Peyer's patch (tissue), 4 donors: ENCODE measurements at regions not wholly inside any gene's neighbourhood (a gene's known extent, or its start where the extent isn't known, plus 50 kb on each side); places are given as distances from the start of the nearest gene placed in this dataset.

Source experiments
- DNase-seq, 3 donors: peaks; one replicate each; pipeline ENCODE4 v3.0.0-alpha.2; 2017 to 2019
- H3K27ac ChIP-seq, 4 donors: fragments of 200-600 bp; sonication (generic); one replicate each; pipeline ENCODE4 v1.5.1; 2016 to 2019
- H3K27me3 ChIP-seq, 2 donors: fragments of 200-600 bp; sonication (generic); one replicate each; pipeline ENCODE4 v1.5.1; 2019
- H3K36me3 ChIP-seq, 3 donors: fragments of 200-600 bp; sonication (generic); one replicate each; pipeline ENCODE4 v1.5.1; 2016 to 2019
- H3K4me1 ChIP-seq, 4 donors: fragments of 200-600 bp; sonication (generic); one replicate each; pipeline ENCODE4 v1.5.1; 2016 to 2019
- H3K4me3 ChIP-seq, 4 donors: fragments of 200-600 bp; sonication (generic); 1 replicate in 3 of 4; 2 replicates in 1 of 4; pipeline ENCODE4 v1.5.1; 2016 to 2019; ENCODE audit warnings: mild to moderate bottlenecking in 1 of 4
- H3K9me3 ChIP-seq, 4 donors: fragments of 200-600 bp; sonication (generic); one replicate each; pipeline ENCODE4 v1.5.1; 2016 to 2019; ENCODE audit warnings: mild to moderate bottlenecking in 1 of 4
- POLR2A ChIP-seq, 2 donors: fragments of 450-650 bp; IDR thresholded peaks; one replicate each; pipeline ENCODE4 v1.5.1; 2017; ENCODE audit warnings: antibody characterized with exemption in 2 of 2, mild to moderate bottlenecking in 2 of 2, moderate library complexity in 2 of 2
- TF ChIP-seq, protein P1 (sequence below), 6 experiments: fragments of 450-650 bp in 4 of 6; fragments of 200-600 bp in 2 of 6; sonication (generic) in 1 of 6; IDR thresholded peaks; one replicate each; pipeline ENCODE4 v1.5.1; 2017 to 2019; ENCODE audit warnings: antibody characterized with exemption in 6 of 6, mild to moderate bottlenecking in 3 of 6, moderate library complexity in 1 of 6

DNA sequence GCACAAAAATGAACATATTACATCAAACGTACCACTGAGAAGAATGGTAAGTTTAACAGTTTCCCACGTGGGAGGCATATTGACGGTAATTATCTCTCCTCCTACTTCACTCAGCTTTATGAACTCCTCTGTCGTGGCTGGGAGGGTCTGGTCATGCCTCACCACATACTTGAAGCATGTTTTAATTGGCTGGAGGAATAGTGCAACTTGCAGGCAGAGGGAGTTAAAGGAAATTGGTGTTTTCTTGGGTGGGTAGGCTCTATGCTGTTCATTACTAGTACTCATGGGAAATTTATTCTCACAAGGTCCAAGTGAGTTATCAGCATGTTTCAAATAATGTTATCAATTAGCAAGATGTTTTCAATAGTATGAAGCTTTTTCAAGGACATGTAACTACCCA lies 767.0 kb downstream of the PLCL1 start:
- Histone ChIP-seq H3K27ac (no peak overlapping the region), H3K27me3 (no peaks in the 10 kb centered on the region), H3K4me1 (no peaks in the 10 kb centered on the region), H3K36me3 (no peaks in the 10 kb centered on the region), H3K4me3 (no peak overlapping the region), H3K9me3 (no peaks in the 10 kb centered on the region)
- TF ChIP-seq, protein P1, sequence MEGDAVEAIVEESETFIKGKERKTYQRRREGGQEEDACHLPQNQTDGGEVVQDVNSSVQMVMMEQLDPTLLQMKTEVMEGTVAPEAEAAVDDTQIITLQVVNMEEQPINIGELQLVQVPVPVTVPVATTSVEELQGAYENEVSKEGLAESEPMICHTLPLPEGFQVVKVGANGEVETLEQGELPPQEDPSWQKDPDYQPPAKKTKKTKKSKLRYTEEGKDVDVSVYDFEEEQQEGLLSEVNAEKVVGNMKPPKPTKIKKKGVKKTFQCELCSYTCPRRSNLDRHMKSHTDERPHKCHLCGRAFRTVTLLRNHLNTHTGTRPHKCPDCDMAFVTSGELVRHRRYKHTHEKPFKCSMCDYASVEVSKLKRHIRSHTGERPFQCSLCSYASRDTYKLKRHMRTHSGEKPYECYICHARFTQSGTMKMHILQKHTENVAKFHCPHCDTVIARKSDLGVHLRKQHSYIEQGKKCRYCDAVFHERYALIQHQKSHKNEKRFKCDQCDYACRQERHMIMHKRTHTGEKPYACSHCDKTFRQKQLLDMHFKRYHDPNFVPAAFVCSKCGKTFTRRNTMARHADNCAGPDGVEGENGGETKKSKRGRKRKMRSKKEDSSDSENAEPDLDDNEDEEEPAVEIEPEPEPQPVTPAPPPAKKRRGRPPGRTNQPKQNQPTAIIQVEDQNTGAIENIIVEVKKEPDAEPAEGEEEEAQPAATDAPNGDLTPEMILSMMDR (IDR thresholded peaks at IDR 0.05) = no peak
- TF ChIP-seq POLR2A (IDR thresholded peaks at IDR 0.05) = no peak
- no peak for DNase-seq

DNA sequence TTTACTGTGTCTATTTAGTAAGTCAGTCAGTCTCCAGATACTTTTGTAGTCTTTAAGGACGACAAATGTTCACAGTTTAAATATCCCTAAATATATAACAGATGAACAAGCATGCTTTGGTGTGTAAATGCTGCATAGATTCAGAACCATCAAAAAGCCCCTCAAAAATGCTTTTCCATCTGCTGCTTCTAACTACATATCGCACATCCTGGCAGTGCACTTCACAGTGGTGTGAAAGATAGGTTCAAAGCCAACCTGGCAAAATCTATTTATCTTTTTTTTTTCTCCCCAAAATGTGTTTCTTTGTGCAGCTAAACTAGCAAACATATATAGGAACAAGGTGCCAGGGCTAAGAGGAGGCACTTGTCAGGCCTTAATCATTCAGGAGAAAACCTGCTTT lies 753.8 kb downstream of the PLCL1 start:
- no peak for DNase-seq
- TF ChIP-seq, protein P1 (IDR thresholded peaks at IDR 0.05) = no peak
- TF ChIP-seq POLR2A (IDR thresholded peaks at IDR 0.05) = no peak
- no peak overlapping the region for H3K27ac ChIP-seq
- H3K36me3 ChIP-seq = no peaks in the 10 kb centered on the region
- H3K27me3 ChIP-seq = no peaks in the 10 kb centered on the region
- H3K4me3 ChIP-seq = no peak overlapping the region
- H3K4me1 ChIP-seq = no peaks in the 10 kb centered on the region
- H3K9me3 ChIP-seq = peaks cover 0 to 3% (median 0%) of the 10 kb centered on the region in 4 donors

DNA sequence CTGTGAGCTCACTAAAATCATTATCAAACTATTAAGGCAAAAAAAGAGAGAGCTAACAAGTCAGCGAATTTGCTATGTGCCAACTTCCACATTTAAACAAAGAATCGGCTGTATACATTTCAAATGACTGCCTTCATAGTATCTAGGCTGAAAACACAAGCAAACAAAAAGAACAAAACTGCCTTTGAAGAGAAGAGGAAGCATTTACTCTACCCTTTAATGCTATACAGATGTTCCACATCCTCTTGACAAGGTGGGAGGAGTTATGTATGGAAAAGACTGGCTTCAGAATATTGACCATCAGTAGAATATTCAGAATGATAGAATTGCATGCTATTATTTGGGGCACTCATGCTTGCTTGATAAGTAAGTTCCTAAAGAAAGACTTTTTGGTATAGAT lies 741.7 kb downstream of the PLCL1 start:
- Histone ChIP-seq H3K36me3 (no peaks in the 10 kb centered on the region), H3K27me3 (no peaks in the 10 kb centered on the region), H3K4me3 (no peak overlapping the region), H3K9me3 (no peaks in the 10 kb centered on the region), H3K4me1 (no peaks in the 10 kb centered on the region), H3K27ac (no peak overlapping the region)
- no peak for DNase-seq
- TF ChIP-seq, protein P1 (IDR thresholded peaks at IDR 0.05) = no peak
- TF ChIP-seq POLR2A (IDR thresholded peaks at IDR 0.05) = no peak

DNA sequence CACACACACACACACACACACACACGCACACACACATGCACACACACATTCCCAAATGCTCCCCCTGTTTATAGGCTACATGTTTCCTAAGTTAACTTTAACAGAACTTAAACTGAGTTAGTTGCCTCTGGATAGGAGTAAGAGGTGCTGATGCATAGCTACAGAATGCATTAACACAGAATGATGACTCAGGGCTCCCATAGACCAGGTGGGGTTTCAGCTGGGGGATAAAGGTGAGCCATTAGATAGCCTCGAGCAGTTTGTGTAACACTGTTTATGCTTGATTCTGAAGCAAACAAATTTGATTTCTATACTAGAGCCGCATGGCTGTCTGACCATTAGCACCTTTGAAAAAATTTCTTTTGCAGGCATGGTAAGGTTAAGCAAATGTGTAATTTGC lies 741.0 kb downstream of the PLCL1 start:
- H3K36me3 ChIP-seq = no peaks in the 10 kb centered on the region
- DNase-seq = no peak
- no peak for TF ChIP-seq POLR2A (IDR thresholded peaks at IDR 0.05)
- TF ChIP-seq, protein P1 (IDR thresholded peaks at IDR 0.05) = no peak
- no peak overlapping the region for H3K27ac ChIP-seq
- no peaks in the 10 kb centered on the region for H3K4me1 ChIP-seq
- H3K27me3 ChIP-seq = no peaks in the 10 kb centered on the region
- no peak overlapping the region for H3K4me3 ChIP-seq
- H3K9me3 ChIP-seq = no peaks in the 10 kb centered on the region

DNA sequence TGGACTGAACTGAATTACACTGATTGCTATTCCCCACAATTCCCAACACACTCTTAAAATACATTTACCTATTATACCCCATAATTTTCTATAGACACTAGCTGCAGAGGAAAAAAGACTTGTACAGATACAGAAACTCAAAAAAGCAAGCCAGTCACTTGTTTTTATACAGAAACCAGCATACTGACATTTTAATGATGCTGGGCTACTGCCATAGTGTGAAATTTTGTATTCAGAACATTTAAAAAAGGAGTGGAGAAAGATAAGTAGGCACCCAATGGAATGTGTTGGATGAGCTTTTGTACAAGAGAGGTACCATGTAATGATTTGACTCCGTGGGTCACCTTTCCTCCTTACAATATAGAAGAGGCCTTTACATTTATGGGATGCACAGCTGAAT lies 740.1 kb downstream of the PLCL1 start:
- Histone ChIP-seq H3K9me3 (no peaks in the 10 kb centered on the region), H3K4me3 (no peak overlapping the region), H3K27me3 (no peaks in the 10 kb centered on the region), H3K27ac (no peak overlapping the region), H3K36me3 (no peaks in the 10 kb centered on the region), H3K4me1 (no peaks in the 10 kb centered on the region)
- no peak for DNase-seq
- TF ChIP-seq POLR2A (IDR thresholded peaks at IDR 0.05) = no peak
- TF ChIP-seq, protein P1 (IDR thresholded peaks at IDR 0.05) = no peak

DNA sequence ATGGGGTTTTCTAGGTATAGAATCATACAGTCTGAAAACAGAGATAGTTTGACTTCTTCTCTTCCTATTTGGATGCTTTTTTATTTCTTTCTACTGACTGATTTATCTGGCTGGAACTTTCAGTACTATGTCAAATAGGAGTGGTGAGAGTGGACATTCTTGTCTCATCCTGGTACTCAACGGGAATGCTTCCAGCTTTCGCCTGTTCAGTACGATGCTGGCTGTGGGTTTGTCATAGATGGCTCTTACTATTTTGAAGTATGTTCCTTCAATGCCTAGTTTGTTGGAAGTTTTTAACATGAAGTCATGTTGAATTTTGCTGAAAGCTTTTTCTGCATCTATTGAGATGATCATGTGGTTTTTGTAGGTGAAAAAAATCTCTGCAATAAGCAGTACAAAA lies 730.4 kb downstream of the PLCL1 start:
- Histone ChIP-seq H3K27me3 (no peaks in the 10 kb centered on the region), H3K27ac (no peak overlapping the region), H3K4me3 (no peak overlapping the region), H3K36me3 (no peaks in the 10 kb centered on the region), H3K9me3 (no peaks in the 10 kb centered on the region), H3K4me1 (no peaks in the 10 kb centered on the region)
- DNase-seq = no peak
- no peak for TF ChIP-seq POLR2A (IDR thresholded peaks at IDR 0.05)
- TF ChIP-seq, protein P1 (IDR thresholded peaks at IDR 0.05) = no peak
